HG03378 (cell line): ENCODE measurements at regions not wholly inside any gene's neighbourhood (a gene's known extent, or its start where the extent isn't known, plus 50 kb on each side); places are given as distances from the start of the nearest gene placed in this dataset.

Source experiments
- ATAC-seq: cut with Tn5 transposase; IDR thresholded peaks from one replicate; pipeline ENCODE4 v1.9.1; 2021; ENCODE audit warnings: mild to moderate bottlenecking, moderate library complexity; ENCODE audit not compliant: unreplicated experiment

DNA sequence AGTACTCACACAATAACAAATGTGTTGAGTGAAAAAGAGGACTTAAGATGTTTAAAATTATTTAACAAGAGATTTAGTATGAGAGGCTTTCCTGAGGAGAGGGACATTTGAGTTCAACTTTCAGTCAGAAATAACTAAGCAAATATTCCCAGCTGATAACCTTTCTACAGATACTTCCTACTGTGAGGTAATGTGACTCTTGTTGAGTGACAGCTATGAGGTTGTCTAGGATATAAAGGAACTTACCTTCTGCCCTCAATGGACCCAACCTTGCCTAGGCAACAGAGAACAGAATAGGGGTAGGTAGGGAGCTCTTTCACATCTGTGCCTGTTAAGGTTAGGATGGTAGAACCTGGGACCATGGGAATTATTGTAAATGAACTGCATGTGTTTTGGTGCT lies 54.7 kb downstream of the GLUD2 start:
- ATAC-seq: no peak

DNA sequence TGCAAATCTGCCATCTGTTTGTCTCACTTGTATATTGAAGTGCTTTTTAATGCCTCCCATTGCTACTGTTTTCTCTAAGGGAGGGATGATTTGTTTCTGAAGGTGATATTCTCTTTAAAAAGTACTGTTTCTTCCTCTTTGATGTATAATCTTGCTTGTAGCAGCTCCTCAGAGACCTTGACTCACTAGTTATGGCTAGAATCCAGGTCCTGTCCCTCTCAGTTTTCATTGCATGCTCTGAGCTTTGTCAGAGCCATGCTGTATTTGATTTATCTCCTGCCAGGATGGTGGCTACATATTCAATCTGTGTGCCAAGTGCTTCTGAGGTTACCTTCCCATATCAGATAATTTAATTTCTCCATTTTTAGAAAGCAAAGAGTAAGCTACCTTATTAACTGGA lies 56.0 kb downstream of the GLUD2 start:
- ATAC-seq: no peak

DNA sequence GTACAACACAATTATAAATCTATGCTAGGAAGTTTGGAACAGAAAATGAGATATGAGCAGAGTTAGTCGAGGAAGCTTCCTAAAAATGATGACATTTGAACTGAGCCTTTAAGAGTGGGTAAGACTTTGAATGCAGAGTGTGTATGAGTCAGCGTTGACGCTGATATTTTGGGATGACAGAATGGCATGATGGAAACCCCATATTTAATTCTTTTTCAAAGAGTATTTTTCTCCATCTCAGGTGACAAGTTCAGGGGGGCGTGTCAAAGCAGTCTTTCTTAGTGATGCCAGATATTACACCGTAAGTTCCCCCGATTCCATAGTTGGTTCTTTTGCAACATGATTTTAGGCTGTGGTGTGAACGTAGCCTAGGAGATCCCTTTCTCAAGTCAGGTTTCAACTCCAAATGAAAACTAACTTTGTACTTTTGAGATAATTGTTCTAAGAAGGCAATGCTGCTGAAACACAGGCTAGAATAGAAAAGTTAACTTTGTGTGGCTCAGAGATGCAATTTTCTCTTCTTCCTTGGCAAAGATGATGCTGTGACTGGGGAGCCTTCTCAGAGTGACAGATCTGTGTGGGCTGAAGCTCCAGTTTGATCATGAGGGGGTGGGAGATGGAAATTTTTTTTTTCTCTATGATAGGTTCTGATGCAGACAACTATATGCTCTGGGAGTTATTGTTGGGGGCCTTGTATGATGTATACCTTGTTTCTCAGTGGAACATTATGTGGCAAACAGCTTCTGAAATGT lies 59.2 kb downstream of the GLUD2 start:
- ATAC-seq: no peak

DNA sequence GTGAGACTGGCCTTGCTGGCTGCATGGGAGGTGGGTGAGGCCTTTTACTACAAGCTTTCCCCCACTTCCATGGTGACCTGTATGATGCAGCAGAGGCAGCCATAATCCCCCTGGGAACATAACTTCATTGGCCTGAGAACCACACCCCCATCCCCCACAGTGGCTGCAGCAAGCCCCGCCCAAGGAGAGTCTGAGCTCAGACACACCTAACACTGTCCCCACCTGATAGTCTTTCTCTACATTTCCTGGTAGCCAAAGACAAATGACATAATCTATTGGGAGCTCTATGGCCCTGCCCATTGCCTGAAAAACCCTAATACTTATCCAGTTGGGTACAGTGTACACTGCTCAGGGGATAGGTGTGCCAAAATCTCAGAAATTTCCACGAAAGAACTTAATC lies 62.6 kb downstream of the GLUD2 start:
- ATAC-seq: no peak

DNA sequence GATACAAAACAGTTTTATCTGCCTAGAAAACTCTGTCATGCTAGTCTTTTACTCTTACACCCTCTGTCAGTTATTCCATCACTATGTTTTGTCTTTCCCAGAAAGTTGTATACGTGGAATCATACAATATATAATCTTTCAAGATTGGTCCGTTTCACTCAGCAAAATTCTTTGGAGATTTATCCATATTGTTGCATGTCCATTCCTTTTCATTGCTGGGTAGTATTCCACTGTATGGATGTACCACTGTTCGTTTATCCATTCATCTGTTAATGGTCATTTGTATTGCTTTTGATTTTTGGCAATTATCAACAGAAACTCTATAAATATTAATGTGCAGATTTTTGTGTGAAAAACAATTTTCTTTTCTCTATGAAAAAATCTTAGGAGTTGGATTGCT lies 63.1 kb downstream of the GLUD2 start:
- ATAC-seq: no peak

GRCh38 chrX:121114691-121115090 lies 67.3 kb downstream of the GLUD2 start:
- no peak for ATAC-seq

DNA sequence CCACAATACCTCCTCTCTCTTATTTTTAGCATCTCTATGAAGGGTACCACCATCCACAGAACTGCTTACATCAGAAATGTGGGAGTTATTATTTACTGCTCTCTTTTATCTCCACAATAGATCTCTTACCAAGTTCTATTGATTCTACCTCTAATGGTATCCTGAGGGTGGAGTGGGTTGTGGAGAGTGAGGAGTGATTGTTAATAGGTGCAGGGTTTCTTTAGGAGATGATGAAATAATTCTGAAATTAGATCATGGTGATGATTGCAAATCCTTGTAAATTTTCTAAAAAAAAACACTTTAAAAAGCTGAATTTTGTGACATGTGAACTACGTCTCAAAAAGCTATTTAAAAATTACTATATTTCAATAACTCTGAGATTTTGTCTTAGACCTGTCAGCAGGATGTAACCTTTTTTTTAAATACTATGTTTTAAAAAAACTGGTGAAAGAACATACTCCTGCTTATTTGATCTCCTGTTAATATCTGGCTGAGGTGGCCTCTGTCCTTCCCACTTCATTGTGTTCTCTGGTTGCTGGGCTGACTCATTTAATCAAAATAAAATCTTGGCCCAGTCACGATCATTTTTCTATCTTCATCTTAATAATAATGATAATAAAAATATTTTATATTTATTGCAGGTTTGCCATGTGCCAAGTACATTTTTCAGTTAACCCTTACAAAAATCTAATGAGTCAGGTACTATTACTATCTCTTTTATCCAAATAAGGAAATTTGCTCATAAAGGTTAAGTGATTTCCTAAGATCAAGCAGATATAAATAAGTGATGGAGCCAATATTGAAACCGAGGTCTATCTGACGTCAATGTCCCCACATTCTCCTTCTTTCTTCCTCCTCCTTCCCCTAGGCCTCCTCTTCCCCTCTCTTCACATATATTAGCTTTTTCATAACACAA lies 73.5 kb downstream of the GLUD2 start:
- no peak for ATAC-seq

DNA sequence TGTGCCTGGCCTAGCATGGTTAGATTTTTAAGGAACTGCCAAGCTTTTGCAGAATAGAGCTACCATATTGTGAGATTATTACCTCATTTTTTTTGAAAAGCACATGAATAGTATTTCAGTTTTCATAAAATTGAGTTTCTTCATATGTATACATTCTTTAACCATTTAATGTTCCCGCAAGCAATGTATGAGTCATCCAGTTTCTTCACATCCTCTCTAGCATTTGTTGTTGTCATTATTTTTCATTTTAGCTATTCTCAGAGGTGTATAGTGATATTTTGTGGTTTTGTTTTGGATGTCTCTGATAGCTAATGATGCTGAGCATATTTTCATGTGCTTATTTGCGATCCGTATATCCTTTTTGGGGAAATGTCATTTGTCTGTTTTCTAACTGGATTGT lies 74.9 kb downstream of the GLUD2 start:
- ATAC-seq: no peak

GRCh38 chrX:121128925-121129877 lies 81.8 kb downstream of the GLUD2 start:
- no peak for ATAC-seq

- no peak for ATAC-seq
Observed at GRCh38 chrX:121132675-121133074, 85.3 kb downstream of the GLUD2 start.

DNA sequence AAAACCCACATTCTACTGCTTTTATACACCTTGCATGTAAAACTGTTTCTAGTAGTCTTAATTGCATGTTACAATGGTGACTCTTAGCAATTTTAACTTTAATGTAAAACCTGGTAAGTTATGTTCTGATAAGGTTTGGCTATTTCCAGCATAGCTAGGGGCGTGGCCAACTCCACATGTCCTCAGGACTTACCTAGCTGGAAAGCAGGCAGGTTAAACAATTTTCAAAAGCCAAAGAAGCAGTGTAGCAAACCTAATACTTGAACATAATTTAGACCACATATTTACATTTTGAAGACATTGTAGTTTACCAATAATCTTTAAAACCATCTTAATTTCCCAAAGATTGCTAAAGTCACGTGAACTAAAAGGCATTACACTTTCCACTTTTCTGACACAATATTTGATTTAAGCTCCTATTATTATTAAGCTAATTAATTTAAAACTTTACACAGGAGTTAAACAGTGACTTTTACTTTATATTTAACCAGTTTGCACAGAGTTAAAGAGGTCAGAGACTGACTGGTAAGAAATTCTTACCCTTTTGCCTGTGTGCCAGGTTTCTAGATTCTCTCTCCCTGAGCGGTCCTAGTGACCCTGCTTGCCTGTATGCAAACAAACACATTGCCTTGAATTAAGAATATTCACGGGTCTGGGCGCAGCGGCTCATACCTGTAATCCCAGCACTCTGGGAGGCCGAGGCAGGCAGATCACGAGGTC lies 88.2 kb downstream of the GLUD2 start:
- ATAC-seq: no peak

DNA sequence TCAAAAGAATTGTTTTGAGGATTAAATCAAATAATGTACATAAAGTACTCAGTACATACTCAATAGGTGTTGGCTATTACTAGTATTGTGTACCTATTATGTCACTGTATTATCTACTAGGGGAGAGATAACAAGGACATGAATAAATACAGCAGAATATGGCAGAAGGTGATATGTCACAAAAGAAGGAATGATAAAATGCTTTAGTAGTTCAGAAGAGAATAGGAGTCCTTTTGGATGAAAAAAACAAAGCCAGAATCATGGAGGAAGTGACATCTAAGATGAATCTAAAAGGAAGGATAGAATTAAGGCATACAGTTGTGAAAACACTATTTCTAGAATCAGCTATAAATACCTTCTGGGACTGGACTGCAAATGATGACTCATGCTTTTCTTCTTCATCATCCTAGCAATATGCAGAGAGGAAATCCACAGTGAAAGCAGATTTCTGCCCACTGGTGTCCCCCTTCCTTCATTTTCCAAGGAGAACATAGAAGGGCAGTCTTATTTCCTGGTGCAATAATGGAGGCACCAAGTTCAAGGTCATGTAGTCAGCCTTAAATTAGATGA lies 98.7 kb downstream of the GLUD2 start:
- peak; percentile 52 for ATAC-seq

DNA sequence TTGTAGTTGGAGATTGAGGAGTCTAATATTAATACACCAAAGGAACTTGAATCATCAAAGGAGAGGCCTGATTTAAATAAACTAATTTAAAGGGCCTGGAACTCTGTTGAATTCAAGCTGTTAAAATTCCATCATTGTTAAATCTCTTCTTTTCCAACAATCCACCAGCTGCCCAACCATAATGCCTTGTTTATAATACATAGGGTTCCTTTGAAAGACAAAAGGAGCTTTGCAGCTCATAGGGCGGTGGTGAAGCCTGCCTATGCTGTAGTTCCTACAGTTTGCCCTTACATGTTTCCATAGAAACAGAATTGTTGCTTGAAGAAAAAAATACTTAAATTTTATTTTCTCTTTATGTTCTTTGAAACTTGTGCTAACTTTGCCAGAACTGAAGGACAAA lies 102.8 kb downstream of the GLUD2 start:
- ATAC-seq: no peak

DNA sequence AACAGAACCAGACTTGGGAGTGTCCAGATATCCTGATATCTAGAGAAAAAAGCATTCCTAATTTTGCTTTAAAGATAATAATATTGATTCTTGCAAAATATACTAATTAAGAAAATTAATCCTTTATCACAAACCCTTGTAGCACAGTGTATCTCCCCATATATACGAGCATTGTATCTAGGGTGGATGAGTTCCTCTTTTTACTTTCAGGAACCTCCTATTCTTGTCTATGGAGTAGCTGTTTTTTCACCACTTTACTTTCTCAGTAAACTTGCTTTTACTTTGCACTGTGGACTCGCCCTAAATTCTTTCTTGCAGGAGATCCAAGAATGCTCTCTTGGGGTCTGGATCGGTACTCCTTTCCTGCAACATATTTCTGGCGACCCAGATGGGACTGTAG lies 103.9 kb downstream of the GLUD2 start:
- ATAC-seq: peak; percentile 76

DNA sequence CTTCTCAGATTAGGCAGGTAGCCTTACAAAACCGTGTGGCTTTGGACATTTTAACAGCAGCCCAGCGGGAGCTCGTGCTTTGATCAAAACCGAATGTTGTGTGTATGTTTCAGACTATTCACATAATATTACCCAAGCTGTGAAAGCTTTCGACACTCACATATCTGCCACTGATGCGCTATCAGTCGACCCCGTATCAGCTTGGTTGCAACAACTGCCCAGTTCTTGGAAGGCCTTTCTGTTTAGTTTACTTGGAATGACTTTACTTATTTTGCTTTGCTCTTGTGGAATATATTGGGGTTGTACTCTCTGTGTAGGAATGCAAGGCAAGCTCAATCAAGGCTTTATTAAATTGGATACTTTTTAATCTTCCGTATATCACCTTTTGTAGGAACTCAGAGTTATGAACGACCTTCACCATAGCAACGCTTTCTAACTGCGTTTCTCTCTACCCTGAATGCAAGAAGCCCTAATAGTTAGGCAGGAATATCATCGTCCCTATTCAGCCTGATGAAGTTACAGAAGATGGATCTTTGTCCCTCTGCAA lies 107.5 kb downstream of the GLUD2 start:
- ATAC-seq: no peak

DNA sequence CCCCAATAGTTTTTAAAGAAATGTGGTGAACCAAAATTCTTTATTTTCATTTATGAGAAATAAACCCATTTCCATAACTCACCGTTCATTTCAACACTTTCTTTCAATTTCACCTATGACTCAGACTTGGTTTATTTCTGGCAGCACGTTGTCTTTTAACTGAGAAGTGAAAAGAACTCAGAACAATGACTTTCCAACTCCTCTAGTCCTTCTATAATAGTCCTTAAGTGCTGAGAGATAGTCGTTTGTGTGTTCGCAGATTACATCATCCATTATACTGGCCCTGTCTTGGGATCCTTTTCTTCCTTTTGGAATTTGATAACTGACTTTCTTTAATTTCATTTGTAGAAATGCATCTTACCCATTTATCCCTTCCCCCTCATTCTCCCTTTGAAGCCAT lies 113.6 kb downstream of the GLUD2 start:
- ATAC-seq: peak; percentile 80

DNA sequence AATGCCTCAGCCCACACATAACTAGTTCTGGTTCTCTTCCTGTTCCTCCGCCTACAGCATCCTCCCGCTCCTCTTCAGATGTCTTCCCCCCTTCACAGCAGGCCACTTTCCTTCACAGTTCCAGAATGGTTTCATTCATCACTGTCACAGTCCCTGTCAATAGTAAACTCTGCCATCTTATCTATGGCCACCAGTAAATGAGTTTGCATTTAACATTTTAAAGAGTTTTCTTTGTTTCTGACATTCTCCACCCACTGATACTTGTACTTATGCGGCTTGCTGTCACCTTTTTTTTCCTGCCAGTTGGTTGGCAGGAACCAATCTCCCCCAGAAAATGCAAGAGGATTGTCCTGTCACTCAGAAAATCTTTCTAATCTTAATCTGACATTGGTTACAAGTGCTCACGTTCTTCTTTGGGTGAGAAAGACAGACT lies 114.1 kb downstream of the GLUD2 start:
- ATAC-seq: peak; percentile 48

DNA sequence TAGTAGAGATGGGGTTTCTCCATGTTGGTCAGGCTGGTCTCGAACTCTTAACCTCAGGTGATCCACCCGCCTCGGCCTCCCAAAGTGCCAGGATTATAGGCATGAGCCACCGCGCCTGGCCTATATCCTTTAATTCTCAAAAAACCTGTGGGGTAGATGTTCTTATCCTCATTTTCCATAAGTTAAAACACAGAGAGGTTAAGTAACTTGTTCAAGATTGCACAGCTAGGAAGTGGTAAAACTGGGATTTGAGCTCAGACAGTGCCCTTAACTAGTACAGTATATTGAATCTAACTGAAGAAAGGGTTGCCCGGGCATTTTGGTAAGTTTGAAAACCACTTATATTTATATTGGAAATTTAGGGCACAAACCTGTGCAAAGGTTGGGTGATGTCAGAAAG lies 116.0 kb downstream of the GLUD2 start:
- ATAC-seq: no peak

- ATAC-seq: no peak
Observed at GRCh38 chrX:121165930-121166359, 118.5 kb downstream of the GLUD2 start.
